Neural progenitor cell (in vitro differentiated cells): ENCODE measurements at regions not wholly inside any gene's neighbourhood (a gene's known extent, or its start where the extent isn't known, plus 50 kb on each side); places are given as distances from the start of the nearest gene placed in this dataset.

Experiments
- DNase-seq: peaks from one replicate; pipeline ENCODE4 v3.0.0-alpha.2; 2016; ENCODE audit warnings: low spot score
- H2AFZ ChIP-seq: fragments of 200-600 bp; sonication (generic); replicated peaks from 2 replicates; pipeline ENCODE4 v1.6.1; 2016; ENCODE audit warnings: antibody characterized with exemption
- H3F3A ChIP-seq: fragments of 200-600 bp; sonication (generic); 2 replicates; pipeline ENCODE4 v1.6.1; 2016; ENCODE audit warnings: antibody characterized with exemption, low read depth
- H3K27ac ChIP-seq: fragments of 200-600 bp; sonication (generic); 2 replicates; pipeline ENCODE4 v1.5.1; 2016; ENCODE audit warnings: mild to moderate bottlenecking
- H3K27me3 ChIP-seq: fragments of 200-600 bp; sonication (generic); 2 replicates; pipeline ENCODE4 v1.6.1; 2016; ENCODE audit warnings: mild to moderate bottlenecking, moderate library complexity
- H3K36me3 ChIP-seq: fragments of 200-600 bp; sonication (generic); 2 replicates; pipeline ENCODE4 v1.5.1; 2016
- H3K4me1 ChIP-seq: fragments of 200-600 bp; sonication (generic); 2 replicates; pipeline ENCODE4 v1.6.1; 2016; ENCODE audit warnings: mixed run types
- H3K4me2 ChIP-seq: fragments of 200-600 bp; sonication (generic); 2 replicates; pipeline ENCODE4 v1.6.1; 2016
- H3K4me3 ChIP-seq: fragments of 200-600 bp; sonication (generic); 2 replicates; pipeline ENCODE4 v1.5.1; 2016
- H3K79me2 ChIP-seq: fragments of 200-600 bp; sonication (generic); 2 replicates; pipeline ENCODE4 v1.6.1; 2016; ENCODE audit warnings: low read depth
- H3K9ac ChIP-seq: fragments of 200-600 bp; sonication (generic); 2 replicates; pipeline ENCODE4 v1.6.1; 2016
- H3K9me3 ChIP-seq: fragments of 200-600 bp; sonication (generic); 2 replicates; pipeline ENCODE4 v1.5.1; 2016; ENCODE audit warnings: low read depth
- H4K20me1 ChIP-seq: fragments of 200-600 bp; sonication (generic); 2 replicates; pipeline ENCODE4 v1.6.1; 2016; ENCODE audit warnings: low read depth
- H3K27ac Mint-ChIP-seq: 3 replicates; pipeline ENCODE4 v1.8.0; 2021; ENCODE audit warnings: mixed read lengths
- H3K27me3 Mint-ChIP-seq: 2 replicates; pipeline ENCODE4 v1.8.0; 2022; ENCODE audit warnings: low read depth, mild to moderate bottlenecking, inconsistent platforms, moderate library complexity, mixed read lengths; ENCODE audit not compliant: insufficient read depth
- H3K36me3 Mint-ChIP-seq: 3 replicates; pipeline ENCODE4 v1.8.0; 2021; ENCODE audit warnings: mixed read lengths
- H3K4me1 Mint-ChIP-seq: 3 replicates; pipeline ENCODE4 v1.8.0; 2021; ENCODE audit warnings: mixed read lengths
- H3K4me3 Mint-ChIP-seq: 3 replicates; pipeline ENCODE4 v1.8.0; 2021; ENCODE audit warnings: mild to moderate bottlenecking, moderate library complexity, mixed read lengths
- H3K9me3 Mint-ChIP-seq: 3 replicates; pipeline ENCODE4 v1.8.0; 2020; ENCODE audit warnings: mixed read lengths
- EZH2 ChIP-seq: fragments of 200-600 bp; sonication (generic); IDR thresholded peaks from 2 replicates; pipeline ENCODE4 v1.6.1; 2017; ENCODE audit warnings: antibody characterized with exemption, mild to moderate bottlenecking, moderate library complexity
- EZH2phosphoT487 ChIP-seq: fragments of 200-600 bp; sonication (generic); IDR thresholded peaks from 2 replicates; pipeline ENCODE4 v1.6.1; 2017; ENCODE audit warnings: antibody characterized with exemption
- TF ChIP-seq, protein P1 (sequence below): fragments of 200-600 bp; sonication (generic); IDR thresholded peaks from 2 replicates; pipeline ENCODE4 v1.5.1; 2017; ENCODE audit warnings: antibody characterized with exemption, mild to moderate bottlenecking

DNA sequence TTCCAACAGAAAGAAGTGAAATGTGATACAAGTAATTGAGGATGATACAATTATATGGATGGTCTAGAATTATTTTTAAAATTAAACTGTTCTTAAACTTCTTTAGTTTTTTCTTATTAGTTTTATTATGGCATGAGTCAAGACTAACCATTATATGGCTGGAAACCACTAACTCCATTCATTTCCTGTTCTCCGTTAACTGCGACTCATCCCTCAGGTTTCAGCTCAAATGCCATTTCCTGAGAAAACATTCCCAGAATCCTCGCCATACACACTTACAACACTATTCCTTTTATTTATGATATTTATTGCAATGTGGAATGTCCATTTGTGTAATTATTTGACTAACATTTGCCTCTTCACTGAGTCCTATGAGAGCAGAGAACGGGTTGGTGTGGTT is 394.1 kb downstream of the SOX2 start:
- no peaks in the 10 kb centered on the region for H3K27me3 ChIP-seq
- no peak overlapping the region for H3K27ac ChIP-seq
- TF ChIP-seq, protein P1, sequence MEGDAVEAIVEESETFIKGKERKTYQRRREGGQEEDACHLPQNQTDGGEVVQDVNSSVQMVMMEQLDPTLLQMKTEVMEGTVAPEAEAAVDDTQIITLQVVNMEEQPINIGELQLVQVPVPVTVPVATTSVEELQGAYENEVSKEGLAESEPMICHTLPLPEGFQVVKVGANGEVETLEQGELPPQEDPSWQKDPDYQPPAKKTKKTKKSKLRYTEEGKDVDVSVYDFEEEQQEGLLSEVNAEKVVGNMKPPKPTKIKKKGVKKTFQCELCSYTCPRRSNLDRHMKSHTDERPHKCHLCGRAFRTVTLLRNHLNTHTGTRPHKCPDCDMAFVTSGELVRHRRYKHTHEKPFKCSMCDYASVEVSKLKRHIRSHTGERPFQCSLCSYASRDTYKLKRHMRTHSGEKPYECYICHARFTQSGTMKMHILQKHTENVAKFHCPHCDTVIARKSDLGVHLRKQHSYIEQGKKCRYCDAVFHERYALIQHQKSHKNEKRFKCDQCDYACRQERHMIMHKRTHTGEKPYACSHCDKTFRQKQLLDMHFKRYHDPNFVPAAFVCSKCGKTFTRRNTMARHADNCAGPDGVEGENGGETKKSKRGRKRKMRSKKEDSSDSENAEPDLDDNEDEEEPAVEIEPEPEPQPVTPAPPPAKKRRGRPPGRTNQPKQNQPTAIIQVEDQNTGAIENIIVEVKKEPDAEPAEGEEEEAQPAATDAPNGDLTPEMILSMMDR = no peak
- no peak for TF ChIP-seq EZH2phosphoT487
- TF ChIP-seq EZH2 = no peak
- no peak overlapping the region for H3K9ac ChIP-seq
- H2AFZ ChIP-seq = no peak overlapping the region
- DNase-seq = no peak
- Mint-ChIP-seq H3K27me3 (peaks cover 2% of the 10 kb centered on the region), H3K9me3 (peaks cover 34% of the 10 kb centered on the region), H3K4me3 (no peak overlapping the region), H3K27ac (peak overlapping the region; percentile 8), H3K4me1 (no peaks in the 10 kb centered on the region), H3K36me3 (peaks cover 5% of the 10 kb centered on the region)
- H3K4me2 ChIP-seq = no peak overlapping the region
- no peaks in the 10 kb centered on the region for H3K36me3 ChIP-seq
- no peaks in the 10 kb centered on the region for H3K79me2 ChIP-seq
- no peaks in the 10 kb centered on the region for H4K20me1 ChIP-seq
- no peaks in the 10 kb centered on the region for H3F3A ChIP-seq
- no peak overlapping the region for H3K4me3 ChIP-seq
- H3K4me1 ChIP-seq = no peaks in the 10 kb centered on the region
- H3K9me3 ChIP-seq = peaks cover 9% of the 10 kb centered on the region

DNA sequence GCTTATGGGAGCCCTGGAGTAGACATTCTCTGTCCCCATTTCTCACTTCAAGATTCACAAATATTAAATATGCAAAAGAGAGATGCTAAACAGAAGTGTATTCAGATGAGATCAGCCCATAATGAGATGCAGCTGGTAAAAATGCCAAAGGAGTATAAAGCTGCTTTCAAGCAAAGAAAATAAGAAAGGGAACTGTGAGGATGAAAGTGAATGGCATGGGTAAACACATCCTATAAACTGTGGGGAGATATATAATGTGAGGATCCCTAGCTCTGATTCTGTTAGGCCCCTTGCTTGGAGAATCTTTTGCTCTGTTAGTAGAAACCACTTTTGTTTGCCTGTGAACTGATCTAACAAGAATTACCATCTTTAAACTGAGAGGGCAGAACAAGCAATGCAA is 396.6 kb downstream of the SOX2 start:
- no peaks in the 10 kb centered on the region for H3K27me3 Mint-ChIP-seq
- no peak overlapping the region for H3K27ac ChIP-seq
- no peaks in the 10 kb centered on the region for H3K27me3 ChIP-seq
- TF ChIP-seq EZH2 = no peak
- TF ChIP-seq EZH2phosphoT487 = no peak
- TF ChIP-seq, protein P1 = no peak
- H3K9me3 ChIP-seq = no peaks in the 10 kb centered on the region
- no peaks in the 10 kb centered on the region for H3K36me3 ChIP-seq
- no peak overlapping the region for H2AFZ ChIP-seq
- H3K4me1 Mint-ChIP-seq = no peaks in the 10 kb centered on the region
- no peaks in the 10 kb centered on the region for H3F3A ChIP-seq
- H3K9me3 Mint-ChIP-seq = peaks cover 20% of the 10 kb centered on the region
- no peaks in the 10 kb centered on the region for H3K36me3 Mint-ChIP-seq
- H3K4me1 ChIP-seq = no peaks in the 10 kb centered on the region
- H3K9ac ChIP-seq = no peak overlapping the region
- no peak overlapping the region for H3K4me3 Mint-ChIP-seq
- no peaks in the 10 kb centered on the region for H4K20me1 ChIP-seq
- no peak for DNase-seq
- H3K4me3 ChIP-seq = no peak overlapping the region
- no peak overlapping the region for H3K27ac Mint-ChIP-seq
- H3K79me2 ChIP-seq = no peaks in the 10 kb centered on the region
- H3K4me2 ChIP-seq = no peak overlapping the region

DNA sequence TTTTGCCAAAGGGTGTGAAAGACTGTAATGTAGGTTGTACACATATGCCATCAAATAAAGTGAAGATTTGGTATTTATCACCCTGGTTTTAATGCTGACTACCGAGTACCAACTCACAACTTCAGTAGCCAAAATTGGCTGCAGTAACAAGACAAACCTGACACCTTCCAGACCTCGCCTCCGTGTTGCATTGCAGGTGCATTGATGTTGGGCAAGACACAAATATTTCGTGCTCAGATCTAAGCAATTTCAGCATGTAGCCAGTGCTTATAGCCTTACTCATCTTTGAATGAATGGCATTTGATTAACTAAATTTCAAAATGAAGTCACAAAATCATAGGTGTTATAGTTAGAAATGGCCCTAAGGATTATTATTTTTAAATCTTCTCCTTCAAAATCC is 400.2 kb downstream of the SOX2 start:
- H3K4me2 ChIP-seq = no peak overlapping the region
- no peaks in the 10 kb centered on the region for H3K4me1 ChIP-seq
- no peak overlapping the region for H3K27ac ChIP-seq
- H3K9me3 Mint-ChIP-seq = peaks cover 19% of the 10 kb centered on the region
- H4K20me1 ChIP-seq = no peaks in the 10 kb centered on the region
- DNase-seq = no peak
- H3K9ac ChIP-seq = no peak overlapping the region
- H3K9me3 ChIP-seq = no peaks in the 10 kb centered on the region
- no peaks in the 10 kb centered on the region for H3K27me3 ChIP-seq
- H3K4me3 Mint-ChIP-seq = no peak overlapping the region
- no peaks in the 10 kb centered on the region for H3K36me3 ChIP-seq
- TF ChIP-seq EZH2phosphoT487 (no peak), EZH2 (no peak)
- TF ChIP-seq, protein P1 = no peak
- no peak overlapping the region for H3K27ac Mint-ChIP-seq
- no peak overlapping the region for H3K4me3 ChIP-seq
- H3K79me2 ChIP-seq = no peaks in the 10 kb centered on the region
- H3K27me3 Mint-ChIP-seq = no peaks in the 10 kb centered on the region
- H3F3A ChIP-seq = no peaks in the 10 kb centered on the region
- no peaks in the 10 kb centered on the region for H3K36me3 Mint-ChIP-seq
- H2AFZ ChIP-seq = no peak overlapping the region
- no peaks in the 10 kb centered on the region for H3K4me1 Mint-ChIP-seq
